ENCODE measurements at regions not wholly inside any gene's neighbourhood (a gene's known extent, or its start where the extent isn't known, plus 50 kb on each side); places are given as distances from the start of the nearest gene placed in this dataset.
"Not testable (repeated sequence)": the region's sequence is repeated elsewhere in the genome, so short reads cannot be mapped to it uniquely, and the experiment has no call there.

GRCh38 chr6:164741938-164742451, 567.4 kb downstream of the C6orf118 start:
- FAIRE-seq = no peak
- DNase-seq (ENCODE audit: low spot score) = no peak

DNA sequence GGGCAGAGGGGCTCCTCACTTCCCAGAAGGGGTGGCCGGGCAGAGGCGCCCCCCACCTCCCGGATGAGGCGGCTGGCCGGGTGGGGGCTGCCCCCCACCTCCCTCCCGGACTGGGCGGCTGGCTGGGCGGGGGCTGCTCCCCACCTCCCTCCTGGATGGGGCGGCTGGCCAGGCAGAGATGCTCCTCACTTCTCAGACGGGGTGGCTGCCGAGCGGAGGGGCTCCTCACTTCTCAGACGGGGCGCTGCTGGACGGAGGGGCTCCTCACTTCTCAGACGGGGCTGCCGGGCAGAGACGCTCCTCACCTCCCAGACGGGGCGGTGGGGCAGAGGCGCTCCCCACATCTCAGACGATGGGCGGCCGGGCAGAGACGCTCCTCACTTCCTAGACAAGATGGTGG, 573.3 kb downstream of the C6orf118 start:
- DNase-seq (ENCODE audit: low spot score); FAIRE-seq: not testable (repeated sequence)

- FAIRE-seq = no peak
- no peak for DNase-seq (ENCODE audit: low spot score)
Observed at GRCh38 chr6:164731539-164731938, 577.9 kb downstream of the C6orf118 start.

- DNase-seq (ENCODE audit: low spot score) (no peak), FAIRE-seq (no peak)
Observed at GRCh38 chr6:164721460-164721859, 587.9 kb downstream of the C6orf118 start.

GRCh38 chr6:164700497-164700896, 608.9 kb downstream of the C6orf118 start:
- no peak for DNase-seq (ENCODE audit: low spot score)
- FAIRE-seq = no peak

- FAIRE-seq = no peak
- no peak for DNase-seq (ENCODE audit: low spot score)
Observed at GRCh38 chr6:164695896-164696295, 613.5 kb downstream of the C6orf118 start.

GRCh38 chr6:164694386-164694785, 615.0 kb downstream of the C6orf118 start:
- DNase-seq (ENCODE audit: low spot score) = no peak
- no peak for FAIRE-seq

GRCh38 chr6:164693944-164694343, 615.5 kb downstream of the C6orf118 start:
- no peak for DNase-seq (ENCODE audit: low spot score)
- FAIRE-seq = no peak

GRCh38 chr6:164692772-164693510, 616.5 kb downstream of the C6orf118 start:
- DNase-seq (ENCODE audit: low spot score) = no peak
- no peak for FAIRE-seq

DNA sequence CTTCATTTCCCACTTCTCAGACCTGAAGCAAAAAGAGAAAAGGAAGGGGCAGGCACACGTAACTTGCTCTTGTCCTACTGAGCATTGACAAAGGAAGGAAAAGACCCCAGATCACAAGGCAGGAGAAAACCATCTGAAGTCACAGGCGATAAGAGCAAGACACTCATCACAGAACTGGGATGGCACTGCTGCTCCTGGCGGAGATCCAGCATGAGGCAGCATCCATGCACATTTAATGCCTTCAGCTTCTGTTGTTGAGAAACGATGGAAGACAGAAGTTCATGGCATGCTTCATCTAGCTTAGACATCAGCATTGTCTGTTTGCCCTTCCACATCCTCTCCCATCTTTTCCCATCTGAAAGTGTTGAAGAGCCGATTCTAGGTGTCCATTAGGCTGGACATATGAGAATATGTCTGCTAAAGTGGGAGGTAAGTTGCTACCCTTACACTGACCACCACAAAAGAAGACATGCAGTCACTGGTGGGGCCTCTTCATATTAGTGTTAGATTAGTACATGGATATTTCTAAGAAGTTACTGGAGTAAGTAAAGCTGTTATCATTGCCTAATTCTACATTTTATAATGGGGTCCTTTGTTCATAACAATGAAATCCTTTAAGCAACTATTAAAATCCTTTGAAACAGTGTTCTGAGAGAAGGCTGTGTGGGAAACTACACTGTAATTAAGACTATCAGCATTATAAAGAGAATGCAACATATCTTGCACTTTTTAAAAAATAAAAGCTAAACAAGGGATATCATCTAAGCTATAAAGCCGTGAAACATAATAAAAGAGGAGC, 618.5 kb downstream of the C6orf118 start:
- FAIRE-seq (no peak), DNase-seq (ENCODE audit: low spot score) (no peak)

DNA sequence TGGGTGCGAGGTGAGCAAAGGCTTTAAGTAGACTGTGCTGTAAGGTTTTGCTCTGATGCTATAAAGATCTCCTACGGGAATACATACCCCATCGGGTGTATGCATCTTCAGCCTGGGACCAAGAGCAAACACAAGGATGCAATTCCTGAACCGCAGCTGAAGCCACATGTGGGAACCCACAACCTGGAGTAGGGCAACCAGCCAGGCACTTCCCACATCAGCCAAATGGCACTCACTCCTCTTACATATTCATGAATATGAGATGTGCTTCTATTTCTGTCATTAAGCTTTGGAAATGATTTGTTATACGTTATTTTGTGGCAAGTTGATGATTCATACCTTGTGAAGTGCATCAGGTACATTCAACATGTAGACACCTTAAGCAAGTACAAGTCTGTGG, 619.2 kb downstream of the C6orf118 start:
- FAIRE-seq = no peak
- no peak for DNase-seq (ENCODE audit: low spot score)

- DNase-seq (ENCODE audit: low spot score) (no peak), FAIRE-seq (no peak)
Observed at GRCh38 chr6:164665328-164665727, 644.1 kb downstream of the C6orf118 start.

- FAIRE-seq (no peak), DNase-seq (ENCODE audit: low spot score) (no peak)
Observed at GRCh38 chr6:164663634-164664033, 645.8 kb downstream of the C6orf118 start.

DNA sequence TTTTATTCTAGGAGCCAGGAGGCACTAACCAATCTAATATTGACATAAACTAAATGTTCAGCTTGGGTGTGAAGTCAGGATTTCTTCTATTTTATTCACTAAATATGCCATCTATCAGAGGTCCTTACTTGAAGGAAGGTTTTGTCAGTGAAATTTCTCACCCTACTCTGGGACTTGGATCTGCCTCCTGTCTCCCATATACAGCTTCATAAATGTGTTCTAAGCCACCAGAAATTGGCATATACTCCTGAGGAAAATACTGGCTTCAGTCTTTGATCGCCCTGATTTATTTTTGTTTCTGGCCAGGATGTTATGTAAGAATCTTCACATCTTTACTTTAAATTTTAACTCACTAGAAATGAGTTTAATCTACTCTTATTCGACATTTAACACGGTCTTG, 647.7 kb downstream of the C6orf118 start:
- DNase-seq (ENCODE audit: low spot score) (no peak), FAIRE-seq (no peak)

GRCh38 chr6:164660781-164661180, 648.6 kb downstream of the C6orf118 start:
- DNase-seq (ENCODE audit: low spot score) (no peak), FAIRE-seq (no peak)

DNA sequence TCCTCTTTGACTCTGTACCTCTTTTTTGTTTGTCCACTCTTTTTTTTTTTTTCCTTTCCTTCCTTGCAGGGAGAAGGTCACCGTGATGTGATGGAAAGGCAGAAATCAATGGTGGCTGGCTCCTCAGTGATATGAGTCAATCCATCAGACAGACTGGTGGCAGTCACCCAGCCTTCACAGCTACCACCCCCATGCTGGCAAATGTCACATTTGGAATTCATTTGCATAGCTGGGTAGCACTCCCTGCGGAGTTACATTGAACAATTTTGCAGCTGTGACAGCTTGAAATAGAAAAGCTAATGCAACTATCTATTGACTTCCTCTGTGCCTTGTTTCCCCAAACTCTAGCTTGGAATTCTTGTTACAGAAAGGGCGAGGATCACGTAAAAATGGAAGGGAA, 668.4 kb downstream of the C6orf118 start:
- FAIRE-seq (no peak), DNase-seq (ENCODE audit: low spot score) (no peak)

DNA sequence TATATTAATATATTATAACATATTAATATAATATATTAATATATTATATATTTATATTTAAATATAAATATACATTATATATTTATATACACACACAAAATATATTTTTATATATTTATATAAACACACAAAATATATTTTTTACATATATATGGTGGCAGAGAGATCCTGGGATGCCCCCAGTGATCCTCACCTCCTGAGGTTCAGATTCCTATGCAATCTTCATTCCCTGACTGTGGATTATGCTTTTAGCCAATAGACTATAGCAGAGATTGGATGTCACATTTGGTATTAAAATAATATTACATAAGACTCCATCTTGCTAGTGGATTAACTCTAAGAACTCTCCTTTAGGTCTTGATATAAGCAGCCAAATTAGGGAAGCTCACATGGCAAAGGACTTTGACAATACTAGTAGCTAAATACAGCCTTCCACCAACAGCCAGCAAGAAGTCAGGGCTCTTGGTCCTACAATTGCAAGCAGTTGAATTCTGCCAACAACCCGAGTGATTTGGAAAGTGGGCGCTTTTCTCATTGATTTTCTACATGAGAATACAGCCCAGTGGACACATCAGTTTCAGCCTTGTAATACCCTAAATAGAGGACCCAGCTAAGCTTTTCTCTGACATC, 681.0 kb downstream of the C6orf118 start:
- DNase-seq (ENCODE audit: low spot score) (no peak), FAIRE-seq (no peak)

DNA sequence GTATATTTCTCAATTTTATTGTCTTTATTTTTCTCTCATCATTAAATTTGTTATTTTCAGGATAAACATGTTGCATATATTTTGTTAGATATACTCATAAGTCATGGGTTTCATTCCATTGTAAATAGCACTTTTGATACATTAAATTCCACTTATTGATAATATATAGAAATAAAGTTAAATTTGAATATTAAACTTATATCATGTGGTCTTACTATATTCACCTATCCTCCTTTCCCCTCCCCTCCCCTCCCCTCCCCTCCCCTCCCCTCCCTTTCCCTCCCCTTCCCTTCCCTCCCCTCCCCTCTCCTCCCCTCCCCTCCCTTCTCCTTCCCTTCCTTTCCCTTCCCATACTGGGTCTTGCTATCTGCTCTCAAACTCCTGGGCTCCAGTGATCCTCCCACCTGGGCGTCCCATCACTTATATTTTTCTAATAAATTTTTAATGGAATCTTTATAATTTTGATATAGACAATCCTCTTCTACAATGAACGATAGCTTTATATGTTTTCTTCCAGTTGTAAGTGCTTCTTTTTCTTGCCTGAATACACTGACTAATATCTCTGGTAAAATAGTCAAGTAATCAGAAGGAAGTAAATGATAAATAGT, 692.4 kb downstream of the C6orf118 start:
- FAIRE-seq (no peak), DNase-seq (ENCODE audit: low spot score) (no peak)

- no peak for DNase-seq (ENCODE audit: low spot score)
- FAIRE-seq = no peak
Observed at GRCh38 chr6:164612751-164613150, 696.7 kb downstream of the C6orf118 start.

GRCh38 chr6:164610859-164611258, 698.5 kb downstream of the C6orf118 start:
- FAIRE-seq; DNase-seq (ENCODE audit: low spot score): not testable (repeated sequence)

DNA sequence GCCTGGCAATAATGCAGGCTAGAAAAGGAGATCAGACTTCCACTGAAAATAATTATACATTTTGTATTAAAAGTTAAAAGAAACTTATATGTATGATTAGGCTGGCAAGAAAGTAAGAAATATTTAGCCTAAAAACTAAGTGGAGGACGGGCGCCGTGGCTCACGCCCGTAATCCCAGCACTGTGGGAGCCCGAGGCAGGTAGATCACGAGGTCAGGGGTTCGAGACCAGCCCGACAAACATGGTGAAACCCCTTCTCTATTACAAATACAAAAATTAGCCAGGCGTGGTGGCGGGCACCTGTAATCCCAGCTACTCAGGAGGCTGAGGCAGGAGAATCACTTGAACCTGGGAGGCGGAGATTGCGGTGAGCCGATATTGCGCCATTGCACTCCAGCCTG, 707.0 kb downstream of the C6orf118 start:
- not testable (repeated sequence) for FAIRE-seq; DNase-seq (ENCODE audit: low spot score)

DNA sequence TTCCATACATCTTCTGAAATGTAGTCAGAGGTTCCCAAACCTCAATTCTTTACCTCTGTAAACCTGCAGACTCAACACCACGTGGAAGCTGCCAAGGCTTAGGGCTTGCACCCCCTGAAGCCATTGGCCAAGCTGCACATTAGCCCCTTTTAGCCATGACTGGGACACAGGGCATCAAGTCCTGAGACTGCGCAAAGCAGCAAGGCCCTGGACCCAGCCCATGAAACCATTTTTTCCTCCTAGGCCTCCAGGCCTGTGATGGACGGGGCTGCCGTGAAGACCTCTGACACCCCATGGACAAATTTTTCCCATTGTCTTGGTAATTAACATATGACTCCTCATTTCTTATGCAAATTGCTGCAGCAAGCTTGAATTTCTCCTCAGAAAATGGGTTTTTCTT, 727.8 kb downstream of the C6orf118 start:
- DNase-seq (ENCODE audit: low spot score) (no peak), FAIRE-seq (no peak)
